Activated CD8-positive, alpha-beta memory T cell treated with anti-CD3 and anti-CD28 coated beads, Interleukin-2, amount 10 ng/mL, durations not matched to agents 7 days and 5 days (primary cell): ENCODE measurements at regions not wholly inside any gene's neighbourhood (a gene's known extent, or its start where the extent isn't known, plus 50 kb on each side); places are given as distances from the start of the nearest gene placed in this dataset.
A peak's percentile ranks its signal among the peaks of the same experiment; 100 is the strongest.

Source experiments
- ATAC-seq: fragments of 150-1000 bp; cut with Tn5 transposase; one replicate; pipeline ENCODE4 v1.10.0; 2021; ENCODE audit warnings: moderate library complexity
- CTCF ChIA-PET: fragments of 350-600 bp; sonication (Branson Sonifier 250); formaldehyde crosslinking; loops from one replicate; lab custom pipeline; 2021; ENCODE audit warnings: antibody characterized with exemption; lab: Charles Lee
- DNase-seq: peaks from one replicate; pipeline ENCODE4 v3.0.0-alpha.2; 2020
- H3K27ac Mint-ChIP-seq: one replicate; pipeline ENCODE4 v1.8.0; 2021; ENCODE audit warnings: mild to moderate bottlenecking, mixed read lengths
- H3K27me3 Mint-ChIP-seq: one replicate; pipeline ENCODE4 v1.8.0; 2021; ENCODE audit warnings: mixed read lengths
- H3K36me3 Mint-ChIP-seq: one replicate; pipeline ENCODE4 v1.8.0; 2021; ENCODE audit warnings: mild to moderate bottlenecking, mixed read lengths
- H3K4me1 Mint-ChIP-seq: one replicate; pipeline ENCODE4 v1.8.0; 2021; ENCODE audit warnings: mixed read lengths
- H3K4me3 Mint-ChIP-seq: one replicate; pipeline ENCODE4 v1.8.0; 2021; ENCODE audit warnings: mild to moderate bottlenecking, moderate library complexity, mixed read lengths
- H3K9me3 Mint-ChIP-seq: one replicate; pipeline ENCODE4 v1.8.0; 2022; ENCODE audit warnings: low read depth, mixed read lengths

- H3K27ac Mint-ChIP-seq, result no peak overlapping the region
- DNase-seq, result no peak
- ATAC-seq, result no peak
These were observed 893.2 kb downstream of the EPHA4 start for GRCh38 chr2:220678943-220679342.

GRCh38 chr2:220682616-220683015 is 889.5 kb downstream of the EPHA4 start:
- no peak overlapping the region for H3K4me3 Mint-ChIP-seq
- CTCF ChIA-PET, result no interaction called here
- peaks cover 1% of the 10 kb centered on the region for H3K4me1 Mint-ChIP-seq
- H3K27ac Mint-ChIP-seq, result no peak overlapping the region
- no peaks in the 10 kb centered on the region for H3K36me3 Mint-ChIP-seq
- H3K9me3 Mint-ChIP-seq, result no peaks in the 10 kb centered on the region
- peaks cover 2% of the 10 kb centered on the region for H3K27me3 Mint-ChIP-seq
- ATAC-seq (no peak), DNase-seq (no peak)

More at GRCh38 chr2:220678943-220679342, 893.2 kb downstream of the EPHA4 start:
- Mint-ChIP-seq H3K27me3 (no peaks in the 10 kb centered on the region), H3K4me3 (no peak overlapping the region), H3K9me3 (no peaks in the 10 kb centered on the region), H3K36me3 (no peaks in the 10 kb centered on the region), H3K4me1 (no peaks in the 10 kb centered on the region)
- CTCF ChIA-PET, result no interaction called here

- no peaks in the 10 kb centered on the region for H3K36me3 Mint-ChIP-seq
- ATAC-seq (no peak), DNase-seq (no peak)
- no peaks in the 10 kb centered on the region for H3K9me3 Mint-ChIP-seq
- CTCF ChIA-PET, result no interaction called here
- peaks cover 1% of the 10 kb centered on the region for H3K4me1 Mint-ChIP-seq
- H3K27ac Mint-ChIP-seq, result no peak overlapping the region
- peaks cover 2% of the 10 kb centered on the region for H3K27me3 Mint-ChIP-seq
- no peak overlapping the region for H3K4me3 Mint-ChIP-seq
These were observed 888.0 kb downstream of the EPHA4 start for GRCh38 chr2:220684099-220684498.

- peak; percentile 63 for ATAC-seq
- Mint-ChIP-seq H3K27me3 (peaks cover 2% of the 10 kb centered on the region), H3K27ac (no peak overlapping the region), H3K4me3 (no peak overlapping the region), H3K9me3 (no peaks in the 10 kb centered on the region), H3K36me3 (no peaks in the 10 kb centered on the region), H3K4me1 (peaks cover 3% of the 10 kb centered on the region)
- DNase-seq, result peak; percentile 60
- CTCF ChIA-PET, result interaction anchor here (0.6 to 2.0 kb wide), 2 partner anchors 821 to 886 kb away, joined by 3 to 20 read pairs; partner anchors contain the start of gene EPHA4
These were observed 884.8 kb downstream of the EPHA4 start for GRCh38 chr2:220687231-220687843.

GRCh38 chr2:220695397-220696279 is 876.5 kb downstream of the EPHA4 start:
- CTCF ChIA-PET, result no interaction called here

GRCh38 chr2:220696280-220696669 is 875.8 kb downstream of the EPHA4 start:
- Mint-ChIP-seq H3K36me3 (no peaks in the 10 kb centered on the region), H3K9me3 (peaks cover 4% of the 10 kb centered on the region), H3K4me3 (no peak overlapping the region), H3K4me1 (no peaks in the 10 kb centered on the region), H3K27ac (no peak overlapping the region), H3K27me3 (no peaks in the 10 kb centered on the region)
- CTCF ChIA-PET, result no interaction called here
- ATAC-seq, result no peak
- DNase-seq, result no peak

More at GRCh38 chr2:220695397-220696279, 876.5 kb downstream of the EPHA4 start:
- Mint-ChIP-seq H3K4me1 (peaks cover 2% of the 10 kb centered on the region), H3K27ac (no peak overlapping the region), H3K9me3 (peaks cover under 1% of the 10 kb centered on the region), H3K27me3 (no peaks in the 10 kb centered on the region), H3K4me3 (no peak overlapping the region), H3K36me3 (no peaks in the 10 kb centered on the region)
- DNase-seq (no peak), ATAC-seq (no peak)

- ATAC-seq, result no peak
These were observed 875.1 kb downstream of the EPHA4 start for GRCh38 chr2:220697011-220697410.

GRCh38 chr2:220701115-220701514 is 871.0 kb downstream of the EPHA4 start:
- H3K27me3 Mint-ChIP-seq, result no peaks in the 10 kb centered on the region
- CTCF ChIA-PET, result no interaction called here
- H3K4me1 Mint-ChIP-seq, result no peaks in the 10 kb centered on the region

More at GRCh38 chr2:220697011-220697410, 875.1 kb downstream of the EPHA4 start:
- Mint-ChIP-seq H3K27ac (no peak overlapping the region), H3K4me3 (no peak overlapping the region), H3K27me3 (no peaks in the 10 kb centered on the region), H3K4me1 (no peaks in the 10 kb centered on the region), H3K9me3 (peaks cover 6% of the 10 kb centered on the region), H3K36me3 (no peaks in the 10 kb centered on the region)
- CTCF ChIA-PET, result no interaction called here
- no peak for DNase-seq

GRCh38 chr2:220703279-220703678 is 868.8 kb downstream of the EPHA4 start:
- CTCF ChIA-PET, result no interaction called here
- Mint-ChIP-seq H3K36me3 (no peaks in the 10 kb centered on the region), H3K27me3 (no peaks in the 10 kb centered on the region), H3K27ac (no peak overlapping the region), H3K4me3 (no peak overlapping the region), H3K4me1 (no peaks in the 10 kb centered on the region), H3K9me3 (peaks cover 6% of the 10 kb centered on the region)
- DNase-seq (no peak), ATAC-seq (no peak)

More at GRCh38 chr2:220701115-220701514, 871.0 kb downstream of the EPHA4 start:
- Mint-ChIP-seq H3K36me3 (no peaks in the 10 kb centered on the region), H3K9me3 (peaks cover 6% of the 10 kb centered on the region), H3K4me3 (no peak overlapping the region), H3K27ac (no peak overlapping the region)
- DNase-seq, result no peak
- no peak for ATAC-seq

- ATAC-seq (no peak), DNase-seq (no peak)
- no peaks in the 10 kb centered on the region for H3K4me1 Mint-ChIP-seq
- H3K9me3 Mint-ChIP-seq, result peaks cover 6% of the 10 kb centered on the region
- no peaks in the 10 kb centered on the region for H3K27me3 Mint-ChIP-seq
- H3K36me3 Mint-ChIP-seq, result no peaks in the 10 kb centered on the region
- no peak overlapping the region for H3K4me3 Mint-ChIP-seq
- CTCF ChIA-PET, result no interaction called here
- H3K27ac Mint-ChIP-seq, result no peak overlapping the region
These were observed 868.0 kb downstream of the EPHA4 start for GRCh38 chr2:220704081-220704480.

GRCh38 chr2:220704810-220705209 is 867.3 kb downstream of the EPHA4 start:
- Mint-ChIP-seq H3K4me3 (no peak overlapping the region), H3K27me3 (no peaks in the 10 kb centered on the region), H3K36me3 (no peaks in the 10 kb centered on the region), H3K27ac (no peak overlapping the region), H3K9me3 (peaks cover 6% of the 10 kb centered on the region), H3K4me1 (no peaks in the 10 kb centered on the region)
- CTCF ChIA-PET, result no interaction called here
- DNase-seq (no peak), ATAC-seq (no peak)

- Mint-ChIP-seq H3K4me3 (no peak overlapping the region), H3K27me3 (no peaks in the 10 kb centered on the region), H3K36me3 (no peaks in the 10 kb centered on the region), H3K9me3 (peaks cover 4% of the 10 kb centered on the region), H3K27ac (no peak overlapping the region), H3K4me1 (no peaks in the 10 kb centered on the region)
- no peak for DNase-seq
- no peak for ATAC-seq
- CTCF ChIA-PET, result no interaction called here
These were observed 866.4 kb downstream of the EPHA4 start for GRCh38 chr2:220705678-220706077.

- Mint-ChIP-seq H3K27me3 (no peaks in the 10 kb centered on the region), H3K27ac (no peak overlapping the region), H3K4me3 (no peak overlapping the region), H3K9me3 (peaks cover 3% of the 10 kb centered on the region), H3K36me3 (no peaks in the 10 kb centered on the region), H3K4me1 (no peaks in the 10 kb centered on the region)
- DNase-seq (no peak), ATAC-seq (no peak)
- CTCF ChIA-PET, result no interaction called here
These were observed 864.8 kb downstream of the EPHA4 start for GRCh38 chr2:220707261-220707660.

GRCh38 chr2:220708366-220708765 is 863.7 kb downstream of the EPHA4 start:
- Mint-ChIP-seq H3K27me3 (no peaks in the 10 kb centered on the region), H3K27ac (no peak overlapping the region), H3K4me3 (no peak overlapping the region), H3K36me3 (no peaks in the 10 kb centered on the region), H3K9me3 (peaks cover 3% of the 10 kb centered on the region), H3K4me1 (no peaks in the 10 kb centered on the region)
- no peak for ATAC-seq
- CTCF ChIA-PET, result no interaction called here
- DNase-seq, result no peak
